ENCODE measurements at regions not wholly inside any gene's neighbourhood (a gene's known extent, or its start where the extent isn't known, plus 50 kb on each side); places are given as distances from the start of the nearest gene placed in this dataset.

DNA sequence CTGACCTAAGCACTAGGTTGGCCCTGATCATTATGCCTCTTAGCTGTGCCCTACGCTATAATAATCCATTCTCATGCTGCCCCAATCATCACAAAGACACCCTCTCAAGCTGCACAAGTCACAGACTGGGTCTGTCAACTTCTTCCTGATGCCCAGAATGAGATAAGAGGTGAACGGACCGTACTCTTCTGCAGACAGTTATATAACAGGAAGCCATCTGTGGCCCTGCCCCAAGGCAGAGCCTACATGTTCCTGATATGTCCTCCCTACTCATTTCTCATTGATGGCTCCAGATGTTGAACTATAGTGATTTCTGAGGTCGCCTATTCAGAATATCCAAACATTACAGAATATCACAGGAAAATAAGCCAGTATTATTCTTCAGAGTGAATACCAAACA, 471.6 kb upstream of the ERCC4 start:
- TF ChIP-seq, protein P1, sequence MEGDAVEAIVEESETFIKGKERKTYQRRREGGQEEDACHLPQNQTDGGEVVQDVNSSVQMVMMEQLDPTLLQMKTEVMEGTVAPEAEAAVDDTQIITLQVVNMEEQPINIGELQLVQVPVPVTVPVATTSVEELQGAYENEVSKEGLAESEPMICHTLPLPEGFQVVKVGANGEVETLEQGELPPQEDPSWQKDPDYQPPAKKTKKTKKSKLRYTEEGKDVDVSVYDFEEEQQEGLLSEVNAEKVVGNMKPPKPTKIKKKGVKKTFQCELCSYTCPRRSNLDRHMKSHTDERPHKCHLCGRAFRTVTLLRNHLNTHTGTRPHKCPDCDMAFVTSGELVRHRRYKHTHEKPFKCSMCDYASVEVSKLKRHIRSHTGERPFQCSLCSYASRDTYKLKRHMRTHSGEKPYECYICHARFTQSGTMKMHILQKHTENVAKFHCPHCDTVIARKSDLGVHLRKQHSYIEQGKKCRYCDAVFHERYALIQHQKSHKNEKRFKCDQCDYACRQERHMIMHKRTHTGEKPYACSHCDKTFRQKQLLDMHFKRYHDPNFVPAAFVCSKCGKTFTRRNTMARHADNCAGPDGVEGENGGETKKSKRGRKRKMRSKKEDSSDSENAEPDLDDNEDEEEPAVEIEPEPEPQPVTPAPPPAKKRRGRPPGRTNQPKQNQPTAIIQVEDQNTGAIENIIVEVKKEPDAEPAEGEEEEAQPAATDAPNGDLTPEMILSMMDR (IDR thresholded peaks at IDR 0.05) = no peak
- Histone ChIP-seq H3K9me3 (no peaks in the 10 kb centered on the region), H3K27me3 (ENCODE audit: low read depth) (no peaks in the 10 kb centered on the region), H3K4me1 (no peaks in the 10 kb centered on the region), H3K36me3 (no peaks in the 10 kb centered on the region), H3K4me3 (no peak overlapping the region), H3K27ac (no peak overlapping the region)
- DNase-seq (no peak), ATAC-seq (no peak)
- intact Hi-C loops (cut with DNase I) = no loop called here

DNA sequence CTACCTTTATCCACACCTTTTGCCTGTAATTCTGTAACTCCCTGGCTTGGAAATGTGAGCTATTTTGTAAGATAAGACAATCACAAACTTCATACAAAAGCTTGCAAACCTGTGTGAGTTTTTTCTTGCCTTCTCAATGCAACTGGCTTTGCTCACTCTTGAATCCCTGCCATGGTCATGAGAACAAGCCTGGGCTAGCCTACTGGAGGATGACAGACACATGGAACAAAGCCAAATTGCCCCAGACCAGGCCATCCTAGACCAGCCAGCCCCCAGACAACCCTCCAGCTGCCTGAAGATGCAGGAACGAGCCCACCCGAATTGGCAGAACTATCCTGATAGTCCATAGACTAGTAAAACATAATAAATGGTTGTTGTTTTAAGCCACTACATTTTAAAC, 466.6 kb upstream of the ERCC4 start:
- TF ChIP-seq, protein P1 (IDR thresholded peaks at IDR 0.05) = no peak
- no peaks in the 10 kb centered on the region for H3K36me3 ChIP-seq
- H3K4me3 ChIP-seq = no peak overlapping the region
- H3K4me1 ChIP-seq = no peaks in the 10 kb centered on the region
- no peaks in the 10 kb centered on the region for H3K9me3 ChIP-seq
- DNase-seq = no peak
- peaks cover 4% of the 10 kb centered on the region for H3K27me3 ChIP-seq (ENCODE audit: low read depth)
- no peak for ATAC-seq
- H3K27ac ChIP-seq = no peak overlapping the region
- intact Hi-C loops (cut with DNase I) = no loop called here

DNA sequence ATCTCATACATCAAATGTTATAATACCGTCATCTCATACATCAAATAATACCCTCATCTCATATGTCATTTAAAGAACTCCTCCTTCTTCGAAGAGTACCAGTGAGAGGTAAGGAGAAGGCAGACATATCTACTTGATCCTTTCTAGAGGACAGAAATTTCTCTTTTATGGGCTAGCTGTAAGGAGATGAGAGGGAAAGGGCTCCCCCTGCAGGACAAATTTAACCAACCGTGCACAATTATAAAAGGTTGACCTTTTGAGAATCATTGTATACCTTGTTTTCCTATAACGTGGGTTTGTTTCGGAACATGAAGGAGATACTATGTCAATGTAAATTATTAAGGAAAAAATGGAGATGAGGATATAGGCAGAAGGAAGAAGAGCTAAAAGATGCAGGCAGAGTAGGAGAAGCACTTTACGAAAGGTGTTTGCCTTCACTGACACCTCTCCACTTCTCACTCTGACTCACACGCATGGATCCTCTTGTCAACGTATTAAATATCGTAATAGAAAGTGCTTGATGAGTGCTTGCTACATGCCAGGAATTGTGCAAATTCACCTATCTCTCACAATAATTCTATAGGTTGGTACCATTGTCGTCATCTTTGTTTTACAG, 465.9 kb upstream of the ERCC4 start:
- no peak overlapping the region for H3K4me3 ChIP-seq
- H3K27ac ChIP-seq = no peak overlapping the region
- TF ChIP-seq, protein P1 (IDR thresholded peaks at IDR 0.05) = peak; percentile 45
- no peaks in the 10 kb centered on the region for H3K9me3 ChIP-seq
- no peak for DNase-seq
- intact Hi-C loops (cut with DNase I) = no loop called here
- H3K36me3 ChIP-seq = no peaks in the 10 kb centered on the region
- no peaks in the 10 kb centered on the region for H3K4me1 ChIP-seq
- H3K27me3 ChIP-seq (ENCODE audit: low read depth) = peaks cover 4% of the 10 kb centered on the region
- ATAC-seq = no peak

DNA sequence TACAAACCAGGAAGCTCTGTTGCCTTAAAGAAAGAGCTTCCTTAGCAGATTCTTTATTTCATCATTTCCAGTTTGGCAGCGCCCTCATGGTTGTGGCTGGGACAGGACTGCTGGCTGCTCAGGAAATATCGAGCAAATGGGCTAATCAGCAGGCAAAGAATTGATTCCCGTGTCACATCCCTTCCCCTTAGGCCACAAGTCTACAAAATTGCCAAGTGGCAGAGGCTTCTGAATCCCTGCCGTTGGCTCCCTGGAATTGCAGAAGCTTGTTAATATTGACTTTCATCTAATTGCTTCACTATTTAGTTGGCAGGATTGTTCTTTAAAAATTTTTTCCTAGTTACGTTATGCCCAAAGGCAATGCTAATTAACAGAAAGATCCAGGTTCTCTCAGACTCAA, 456.3 kb upstream of the ERCC4 start:
- no peak for ATAC-seq
- H3K4me1 ChIP-seq = no peaks in the 10 kb centered on the region
- no peak overlapping the region for H3K27ac ChIP-seq
- no peak for DNase-seq
- H3K36me3 ChIP-seq = no peaks in the 10 kb centered on the region
- H3K9me3 ChIP-seq = no peaks in the 10 kb centered on the region
- TF ChIP-seq, protein P1 (IDR thresholded peaks at IDR 0.05) = no peak
- no peak overlapping the region for H3K4me3 ChIP-seq
- intact Hi-C loops (cut with DNase I) = no loop called here
- H3K27me3 ChIP-seq (ENCODE audit: low read depth) = no peaks in the 10 kb centered on the region

DNA sequence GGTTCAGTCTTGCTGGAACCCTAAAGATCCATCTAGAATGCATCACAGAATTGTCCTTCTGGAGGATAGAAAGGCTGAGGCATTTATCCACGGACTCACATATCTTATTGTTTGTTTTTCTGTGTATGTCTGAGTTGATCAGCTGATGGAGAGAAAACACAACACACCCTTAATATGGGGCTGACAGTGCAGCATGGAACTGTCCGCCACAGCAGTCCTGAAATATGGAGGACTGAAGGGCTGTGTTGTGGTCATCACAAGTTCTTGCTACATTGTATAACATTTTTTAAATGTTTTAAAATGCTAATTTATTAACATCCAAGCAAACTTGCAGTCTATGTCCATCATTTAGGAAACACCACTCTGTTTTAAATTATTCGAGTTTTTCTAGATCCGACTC, 448.9 kb upstream of the ERCC4 start:
- Histone ChIP-seq H3K4me1 (no peaks in the 10 kb centered on the region), H3K9me3 (no peaks in the 10 kb centered on the region), H3K27ac (no peak overlapping the region), H3K4me3 (no peak overlapping the region), H3K27me3 (ENCODE audit: low read depth) (no peaks in the 10 kb centered on the region), H3K36me3 (no peaks in the 10 kb centered on the region)
- no peak for DNase-seq
- TF ChIP-seq, protein P1 (IDR thresholded peaks at IDR 0.05) = no peak
- no peak for ATAC-seq
- intact Hi-C loops (cut with DNase I) = no loop called here

DNA sequence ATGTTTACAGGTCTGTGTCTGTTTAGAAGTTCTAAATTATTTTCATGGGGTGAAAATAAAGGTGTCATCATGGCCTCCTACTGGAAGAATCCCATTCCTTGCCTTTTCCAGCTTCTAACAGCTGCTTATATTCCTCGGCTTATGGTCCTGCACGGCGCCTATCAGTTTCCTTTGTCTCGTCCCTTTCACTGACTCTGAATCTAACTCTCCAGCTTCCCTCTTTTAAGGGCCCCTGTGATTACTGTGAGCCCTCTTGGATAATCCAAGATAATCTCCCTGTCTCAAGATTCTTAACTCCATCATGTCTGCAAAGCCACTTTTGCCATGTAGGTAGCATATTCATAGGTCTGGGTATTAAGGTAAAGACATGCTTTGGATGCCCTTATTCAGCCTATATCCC, 441.0 kb upstream of the ERCC4 start:
- DNase-seq (no peak), ATAC-seq (no peak)
- H3K4me1 ChIP-seq = no peaks in the 10 kb centered on the region
- TF ChIP-seq, protein P1 (IDR thresholded peaks at IDR 0.05) = no peak
- intact Hi-C loops (cut with DNase I) = no loop called here
- H3K36me3 ChIP-seq = no peaks in the 10 kb centered on the region
- H3K27ac ChIP-seq = no peak overlapping the region
- no peaks in the 10 kb centered on the region for H3K9me3 ChIP-seq
- H3K4me3 ChIP-seq = no peak overlapping the region
- no peaks in the 10 kb centered on the region for H3K27me3 ChIP-seq (ENCODE audit: low read depth)
